ENCODE measurements at regions not wholly inside any gene's neighbourhood (a gene's known extent, or its start where the extent isn't known, plus 50 kb on each side); places are given as distances from the start of the nearest gene placed in this dataset.

DNA sequence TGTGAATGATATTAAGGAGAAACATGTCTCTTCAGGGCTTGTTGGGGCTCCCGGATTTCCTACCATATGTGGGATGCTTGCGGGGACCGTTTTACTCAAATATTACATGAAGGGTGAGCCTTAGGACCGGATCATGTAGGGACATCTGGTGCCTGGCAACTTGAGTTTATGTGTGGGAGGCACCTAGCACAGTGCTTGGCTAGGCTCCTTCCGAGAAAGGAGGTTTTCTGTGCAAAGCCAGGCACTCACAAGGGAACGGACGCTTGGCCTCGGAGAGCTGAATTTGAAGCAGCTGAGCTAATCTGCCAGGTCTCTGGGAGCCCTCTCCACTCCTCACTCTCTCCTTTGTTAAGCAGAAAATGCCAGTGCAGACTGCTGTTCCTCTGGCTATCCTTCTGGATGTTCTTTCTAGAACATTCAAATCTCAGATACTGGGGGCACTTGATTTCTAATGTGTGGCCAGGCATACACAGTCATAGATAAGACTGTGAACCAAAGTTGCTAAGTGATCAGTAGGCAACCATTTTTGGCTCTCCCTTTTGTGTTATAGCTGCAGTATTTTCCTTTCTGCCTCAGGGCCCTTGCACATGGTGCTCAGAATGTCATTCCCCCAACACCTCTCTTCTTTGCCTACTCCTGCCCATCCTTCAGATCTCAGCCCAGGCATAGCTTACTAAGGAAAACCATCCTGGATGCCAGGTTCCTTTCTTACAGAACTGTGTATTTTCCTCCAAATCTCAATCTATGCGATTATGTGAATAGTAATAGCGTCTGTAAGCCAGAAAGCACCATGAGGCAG, 216.6 kb upstream of the CSF3R start:
- TF ChIP-seq EZH2 (IDR thresholded peaks at IDR 0.05), result no peak
- no peak for TF ChIP-seq POLR2AphosphoS5 (IDR thresholded peaks at IDR 0.05; ENCODE audit: borderline replicate concordance, low read depth, low read length)
